CD14-positive monocyte (primary cell): ENCODE measurements at regions not wholly inside any gene's neighbourhood (a gene's known extent, or its start where the extent isn't known, plus 50 kb on each side); places are given as distances from the start of the nearest gene placed in this dataset.
A peak's percentile ranks its signal among the peaks of the same experiment; 100 is the strongest.
"Not testable (repeated sequence)": the region's sequence is repeated elsewhere in the genome, so short reads cannot be mapped to it uniquely, and the experiment has no call there.

Experiments used
- DNase-seq, 3 donors: peaks; one replicate each; pipeline ENCODE4 v3.0.0-alpha.2; 2011 to 2022
- H2AFZ ChIP-seq: 2 replicates; pipeline ENCODE4 v1.6.0; 2012; ENCODE audit warnings: mild to moderate bottlenecking, low read depth, low read length, inconsistent platforms; ENCODE audit not compliant: insufficient read depth, poor library complexity, severe bottlenecking
- H3K27ac ChIP-seq, 2 donors: 1 replicate in 1 of 2; 2 replicates in 1 of 2; pipeline ENCODE4 v1.5.1; 2012 to 2013; ENCODE audit warnings: low read length in 2 of 2, control low read depth in 1 of 2, inconsistent platforms in 1 of 2, low read depth in 1 of 2, mild to moderate bottlenecking in 1 of 2
- H3K27me3 ChIP-seq, 2 donors: one replicate each; pipeline versions ENCODE4 v1.6.0 to v1.6.1; 2011 to 2013; ENCODE audit warnings: low read length in 2 of 2; ENCODE audit not compliant: control insufficient read depth in 2 of 2, insufficient read depth in 2 of 2
- H3K36me3 ChIP-seq, 2 donors: replicated peaks in 1 of 2; 1 replicate in 1 of 2; 2 replicates in 1 of 2; pipeline versions ENCODE4 v1.5.1 to v1.6.1; 2012 to 2013; ENCODE audit warnings: low read length in 2 of 2, control low read depth in 1 of 2, inconsistent platforms in 1 of 2, mild to moderate bottlenecking in 1 of 2; ENCODE audit not compliant: insufficient read depth in 2 of 2, control insufficient read depth in 1 of 2
- H3K4me1 ChIP-seq, 2 donors: 1 replicate in 1 of 2; 2 replicates in 1 of 2; pipeline versions ENCODE4 v1.5.1 to v1.6.1; 2012 to 2013; ENCODE audit warnings: low read length in 2 of 2, control low read depth in 1 of 2, inconsistent platforms in 1 of 2, mild to moderate bottlenecking in 1 of 2, moderate library complexity in 1 of 2; ENCODE audit not compliant: insufficient read depth in 2 of 2, control insufficient read depth in 1 of 2
- H3K4me2 ChIP-seq: replicated peaks from 2 replicates; pipeline ENCODE3; 2012; ENCODE audit warnings: low read length, moderate library complexity, mild to moderate bottlenecking; ENCODE audit not compliant: poor library complexity, severe bottlenecking; ENCODE audit errors: extremely low read depth
- H3K4me3 ChIP-seq, 3 experiments: fragments of 200-600 bp in 1 of 3; sonication (generic) in 1 of 3; replicated peaks in 1 of 3; 1 replicate in 2 of 3; 2 replicates in 1 of 3; pipeline ENCODE4 v1.5.1; 2011 to 2013; ENCODE audit warnings: low read length in 3 of 3, mild to moderate bottlenecking in 3 of 3, control low read depth in 2 of 3, low read depth in 2 of 3, inconsistent platforms in 1 of 3, moderate library complexity in 1 of 3
- H3K79me2 ChIP-seq: 2 replicates; pipeline ENCODE4 v1.6.0; 2012; ENCODE audit warnings: mild to moderate bottlenecking, control low read depth, inconsistent platforms, low read length, moderate library complexity; ENCODE audit not compliant: insufficient read depth
- H3K9ac ChIP-seq: 2 replicates; pipeline ENCODE4 v1.6.0; 2017; ENCODE audit warnings: low read length, mild to moderate bottlenecking; ENCODE audit not compliant: insufficient read depth, poor library complexity, severe bottlenecking
- H3K9me3 ChIP-seq, 2 donors: replicated peaks in 1 of 2; 1 replicate in 1 of 2; 2 replicates in 1 of 2; pipeline versions ENCODE4 v1.5.1 to v1.6.1; 2012 to 2013; ENCODE audit warnings: low read length in 2 of 2, control low read depth in 1 of 2; ENCODE audit not compliant: control insufficient read depth in 1 of 2, insufficient read depth in 1 of 2
- H4K20me1 ChIP-seq: 2 replicates; pipeline ENCODE4 v1.6.0; 2012; ENCODE audit warnings: mild to moderate bottlenecking, low read length, control low read depth, moderate library complexity; ENCODE audit not compliant: insufficient read depth
- H3K27ac Mint-ChIP-seq, 7 donors: one replicate each; pipeline ENCODE4 v1.8.0; 2020; ENCODE audit warnings: mild to moderate bottlenecking in 7 of 7, mixed read lengths in 7 of 7, moderate library complexity in 6 of 7, inconsistent platforms in 2 of 7
- H3K27me3 Mint-ChIP-seq, 3 donors: one replicate each; pipeline ENCODE4 v1.8.0; 2021 to 2022; ENCODE audit warnings: low read depth in 3 of 3, mild to moderate bottlenecking in 3 of 3, mixed read lengths in 3 of 3, moderate library complexity in 3 of 3, inconsistent platforms in 1 of 3
- H3K36me3 Mint-ChIP-seq, 2 donors: one replicate each; pipeline ENCODE4 v1.8.0; 2020; ENCODE audit warnings: mixed read lengths in 2 of 2, inconsistent platforms in 1 of 2, mild to moderate bottlenecking in 1 of 2
- H3K4me1 Mint-ChIP-seq: one replicate; pipeline ENCODE4 v1.8.0; 2020; ENCODE audit warnings: mild to moderate bottlenecking, mixed read lengths
- H3K4me3 Mint-ChIP-seq, 2 donors: one replicate each; pipeline ENCODE4 v1.8.0; 2020; ENCODE audit warnings: mild to moderate bottlenecking in 2 of 2, mixed read lengths in 2 of 2, moderate library complexity in 1 of 2
- H3K9me3 Mint-ChIP-seq, 7 donors: one replicate each; pipeline ENCODE4 v1.8.0; 2020 to 2022; ENCODE audit warnings: mixed read lengths in 7 of 7, mild to moderate bottlenecking in 6 of 7, moderate library complexity in 6 of 7, inconsistent platforms in 2 of 7
- WGBS: methylation state at CpG from one replicate; pipeline ENCODE4 v1.1.5; 2013; ENCODE audit warnings: missing lambda C conversion rate; ENCODE audit not compliant: insufficient coverage; 5-methylcytosine and 5-hydroxymethylcytosine counted together
- intact Hi-C, 2 donors: fragments of 100-400 bp; cut with micrococcal nuclease; formaldehyde crosslinking; loops; one replicate each; pipeline versions ENCODE4 v1.15.0 to v1.15.1; 2023
- TF ChIP-seq, protein P1 (sequence below): fragments of 200-600 bp; IDR thresholded peaks from one replicate; pipeline ENCODE4 v1.8.0; 2022; ENCODE audit warnings: antibody characterized with exemption, mild to moderate bottlenecking

DNA sequence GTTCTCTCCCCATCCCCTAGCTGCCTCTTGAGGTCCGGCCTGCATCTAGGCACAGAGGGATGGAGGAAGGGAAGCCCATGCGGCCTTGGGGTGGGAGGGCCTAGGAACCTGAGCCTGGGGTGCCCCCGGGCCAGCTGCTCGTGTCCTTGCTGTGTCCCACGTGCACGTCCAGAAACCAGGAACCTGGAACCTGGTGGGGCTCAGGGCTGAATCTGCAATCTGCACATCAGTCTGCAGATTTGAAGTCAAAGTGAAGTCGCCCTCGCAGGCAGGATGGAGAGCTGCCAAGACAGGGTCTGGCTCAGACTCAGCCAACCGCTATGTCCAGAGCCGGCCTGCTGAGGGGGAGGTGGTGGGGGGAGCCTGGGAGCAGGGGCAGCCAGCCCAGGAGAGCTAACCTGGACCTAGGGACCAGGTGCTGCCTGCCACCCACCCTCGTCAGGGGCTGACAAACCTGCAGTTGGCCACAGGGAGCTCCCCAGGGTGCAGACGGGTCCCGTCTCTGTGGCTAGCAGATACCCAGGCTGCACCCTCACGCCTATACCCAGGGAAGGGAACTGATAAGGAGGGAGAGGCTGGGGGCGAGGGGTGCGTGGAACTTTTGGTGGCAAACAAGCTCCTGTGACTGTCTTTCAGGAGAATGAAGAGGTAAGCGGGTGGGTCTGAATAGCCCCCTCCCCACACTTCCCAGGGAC lies 103.5 kb upstream of the SIMC1 start:
- intact Hi-C loops = no loop called here

DNA sequence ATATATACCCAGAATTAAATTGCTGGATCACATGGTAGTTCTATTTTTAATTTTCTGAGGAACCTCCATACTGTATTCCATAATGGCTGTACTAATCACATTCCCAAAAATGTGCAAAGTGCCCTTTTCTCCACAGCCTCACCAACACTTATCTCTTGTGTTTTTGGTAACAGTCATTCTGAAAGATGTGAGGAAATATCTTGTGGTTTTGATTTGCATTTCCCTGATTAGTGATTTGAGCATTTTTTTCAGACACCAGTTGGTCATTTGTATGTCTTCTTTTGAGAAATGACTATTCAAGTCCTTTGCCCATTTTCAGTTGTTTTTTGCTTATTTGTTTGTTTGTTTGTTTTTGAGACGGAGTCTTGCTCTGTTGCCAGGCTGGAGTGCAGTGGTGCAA lies 98.1 kb upstream of the SIMC1 start:
- 83% methylated on average over 1 of the region's 1 CpG for WGBS
- H3K9me3 ChIP-seq = not testable (repeated sequence)
- peaks cover 0 to 11% (median 2%) of the 10 kb centered on the region in 7 donors for H3K9me3 Mint-ChIP-seq

More for the DNA sequence above, 103.5 kb upstream of the SIMC1 start:
- TF ChIP-seq, protein P1, sequence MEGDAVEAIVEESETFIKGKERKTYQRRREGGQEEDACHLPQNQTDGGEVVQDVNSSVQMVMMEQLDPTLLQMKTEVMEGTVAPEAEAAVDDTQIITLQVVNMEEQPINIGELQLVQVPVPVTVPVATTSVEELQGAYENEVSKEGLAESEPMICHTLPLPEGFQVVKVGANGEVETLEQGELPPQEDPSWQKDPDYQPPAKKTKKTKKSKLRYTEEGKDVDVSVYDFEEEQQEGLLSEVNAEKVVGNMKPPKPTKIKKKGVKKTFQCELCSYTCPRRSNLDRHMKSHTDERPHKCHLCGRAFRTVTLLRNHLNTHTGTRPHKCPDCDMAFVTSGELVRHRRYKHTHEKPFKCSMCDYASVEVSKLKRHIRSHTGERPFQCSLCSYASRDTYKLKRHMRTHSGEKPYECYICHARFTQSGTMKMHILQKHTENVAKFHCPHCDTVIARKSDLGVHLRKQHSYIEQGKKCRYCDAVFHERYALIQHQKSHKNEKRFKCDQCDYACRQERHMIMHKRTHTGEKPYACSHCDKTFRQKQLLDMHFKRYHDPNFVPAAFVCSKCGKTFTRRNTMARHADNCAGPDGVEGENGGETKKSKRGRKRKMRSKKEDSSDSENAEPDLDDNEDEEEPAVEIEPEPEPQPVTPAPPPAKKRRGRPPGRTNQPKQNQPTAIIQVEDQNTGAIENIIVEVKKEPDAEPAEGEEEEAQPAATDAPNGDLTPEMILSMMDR = no peak
- Mint-ChIP-seq H3K4me3 (peak overlapping the region in 1 of 2 donors; percentile 55), H3K27ac (no peak overlapping the region), H3K9me3 (peaks cover 0 to 10% (median 2%) of the 10 kb centered on the region in 7 donors), H3K27me3 (peaks cover 33 to 59% (median 35%) of the 10 kb centered on the region in 3 donors), H3K36me3 (no peaks in the 10 kb centered on the region), H3K4me1 (no peaks in the 10 kb centered on the region)
- Histone ChIP-seq H2AFZ (no peak overlapping the region), H3K9me3 (peaks cover 0 to 4% of the 10 kb centered on the region in 2 donors), H3K79me2 (no peaks in the 10 kb centered on the region), H3K27ac (no peak overlapping the region), H3K4me2 (no peak overlapping the region), H3K36me3 (no peaks in the 10 kb centered on the region), H3K4me1 (no peaks in the 10 kb centered on the region), H3K4me3 (no peak overlapping the region), H4K20me1 (no peaks in the 10 kb centered on the region), H3K9ac (no peak overlapping the region), H3K27me3 (peaks cover 9 to 33% of the 10 kb centered on the region in 2 donors)
- DNase-seq = no peak
- 47% methylated on average over 12 of the region's 17 CpGs for WGBS

More for the DNA sequence above, 98.1 kb upstream of the SIMC1 start:
- H3K4me1 ChIP-seq, H2AFZ ChIP-seq, H3K27me3 ChIP-seq, H3K9ac ChIP-seq, H3K27ac Mint-ChIP-seq, H3K79me2 ChIP-seq, H3K27ac ChIP-seq, H3K36me3 Mint-ChIP-seq, H3K4me1 Mint-ChIP-seq, H3K4me2 ChIP-seq, intact Hi-C loops, H3K4me3 Mint-ChIP-seq, DNase-seq, H3K36me3 ChIP-seq, H4K20me1 ChIP-seq, H3K4me3 ChIP-seq: not testable (repeated sequence)
- peaks cover 5 to 33% (median 7%) of the 10 kb centered on the region in 3 donors for H3K27me3 Mint-ChIP-seq
